HFF-Myc (cell line): ENCODE measurements at regions not wholly inside any gene's neighbourhood (a gene's known extent, or its start where the extent isn't known, plus 50 kb on each side); places are given as distances from the start of the nearest gene placed in this dataset.

Experiments
- DNase-seq: peaks from one replicate; pipeline ENCODE4 v3.0.0-alpha.2; 2011; ENCODE audit warnings: low read depth; ENCODE audit errors: extremely low read depth
- H3K4me3 ChIP-seq: replicated peaks from 2 replicates; pipeline ENCODE4 v1.5.1; 2011; ENCODE audit warnings: low read depth, mild to moderate bottlenecking, control low read depth, low read length
- CTCF ChIP-seq: IDR thresholded peaks from 2 replicates; pipeline ENCODE4 v1.5.1; 2012; ENCODE audit warnings: mild to moderate bottlenecking, low read depth, low read length, control low read depth; ENCODE audit errors: missing control alignments

GRCh38 chr4:143273160-143273917, 63.3 kb upstream of the GAB1 start:
- no peak for DNase-seq
- H3K4me3 ChIP-seq: no peak overlapping the region
- no peak for TF ChIP-seq CTCF

- no peak overlapping the region for H3K4me3 ChIP-seq
- TF ChIP-seq CTCF: no peak
- no peak for DNase-seq
These were observed 55.8 kb upstream of the GAB1 start for GRCh38 chr4:143280861-143281260.

- no peak overlapping the region for H3K4me3 ChIP-seq
These were observed 55.0 kb upstream of the GAB1 start for GRCh38 chr4:143281507-143282190.

GRCh38 chr4:143282211-143282707, 54.4 kb upstream of the GAB1 start:
- no peak overlapping the region for H3K4me3 ChIP-seq
- DNase-seq: peak; percentile 56
- TF ChIP-seq CTCF: no peak

More at GRCh38 chr4:143281507-143282190, 55.0 kb upstream of the GAB1 start:
- TF ChIP-seq CTCF: no peak
- DNase-seq: no peak

- no peak for DNase-seq
- no peak overlapping the region for H3K4me3 ChIP-seq
- no peak for TF ChIP-seq CTCF
These were observed 50.8 kb upstream of the GAB1 start for GRCh38 chr4:143285696-143286437.

GRCh38 chr4:143286701-143287571, 49.7 kb upstream of the GAB1 start:
- H3K4me3 ChIP-seq: no peak overlapping the region
- no peak for DNase-seq
- TF ChIP-seq CTCF: no peak
